Liver (tissue), 3 donors: ENCODE measurements at regions not wholly inside any gene's neighbourhood (a gene's known extent, or its start where the extent isn't known, plus 50 kb on each side); places are given as distances from the start of the nearest gene placed in this dataset.

ENCODE experiments used
- CTCF ChIP-seq: fragments of 150-350 bp; IDR thresholded peaks from 2 replicates; pipeline ENCODE4 v1.5.1; 2017; ENCODE audit warnings: improper control_type of control experiment, low read depth, low read length; ENCODE audit not compliant: missing input control
- EGR1 ChIP-seq, 2 donors: IDR thresholded peaks; 2 replicates each; pipeline ENCODE4 v1.6.1; 2016 to 2018; ENCODE audit warnings: antibody characterized with exemption in 2 of 2, low read depth in 2 of 2
- GABPA ChIP-seq, 2 donors: IDR thresholded peaks in 1 of 2; conservative IDR thresholded peaks in 1 of 2; 2 replicates each; pipeline ENCODE4 v1.6.1; 2016; ENCODE audit warnings: antibody characterized with exemption in 2 of 2, mild to moderate bottlenecking in 1 of 2, moderate library complexity in 1 of 2
- JUND ChIP-seq, 2 donors: IDR thresholded peaks; 2 replicates each; pipeline ENCODE4 v1.6.1; 2016; ENCODE audit warnings: antibody characterized with exemption in 2 of 2
- MAX ChIP-seq: IDR thresholded peaks from 2 replicates; pipeline ENCODE4 v1.6.1; 2016; ENCODE audit warnings: antibody characterized with exemption
- NR2F2 ChIP-seq: IDR thresholded peaks from 2 replicates; pipeline ENCODE4 v1.6.1; 2016; ENCODE audit warnings: antibody characterized with exemption
- RAD21 ChIP-seq, 2 donors: IDR thresholded peaks; 2 replicates each; pipeline ENCODE4 v1.6.1; 2016; ENCODE audit warnings: antibody characterized with exemption in 2 of 2, mild to moderate bottlenecking in 2 of 2
- REST ChIP-seq: IDR thresholded peaks from 2 replicates; pipeline ENCODE4 v1.6.1; 2016; ENCODE audit warnings: antibody characterized with exemption, mild to moderate bottlenecking
- RXRA ChIP-seq, 2 donors: IDR thresholded peaks; 2 replicates each; pipeline ENCODE4 v1.6.1; 2017 to 2018; ENCODE audit warnings: antibody characterized with exemption in 2 of 2, mild to moderate bottlenecking in 1 of 2
- SP1 ChIP-seq: IDR thresholded peaks from 2 replicates; pipeline ENCODE4 v1.6.1; 2018; ENCODE audit warnings: antibody characterized with exemption, mild to moderate bottlenecking
- TAF1 ChIP-seq: conservative IDR thresholded peaks from 2 replicates; pipeline ENCODE4 v1.6.1; 2016; ENCODE audit warnings: antibody characterized with exemption, mild to moderate bottlenecking
- YY1 ChIP-seq: IDR thresholded peaks from 2 replicates; pipeline ENCODE4 v1.6.1; 2016; ENCODE audit warnings: antibody characterized with exemption, mild to moderate bottlenecking
- ZBTB33 ChIP-seq: IDR thresholded peaks from 2 replicates; pipeline ENCODE4 v1.6.1; 2016; ENCODE audit warnings: antibody characterized with exemption
- donor health status: healthy.
- donor health status: healthy.

- TF ChIP-seq REST, result no peak
- no peak for TF ChIP-seq CTCF
- TF ChIP-seq GABPA (IDR thresholded peaks at IDR 0.05 in 1 of 2, conservative IDR thresholded peaks at IDR 0.05 in 1 of 2), result no peak
- TF ChIP-seq RXRA (IDR thresholded peaks at IDR 0.05), result no peak
- no peak for TF ChIP-seq NR2F2
- no peak for TF ChIP-seq SP1
- TF ChIP-seq TAF1, result no peak
- no peak for TF ChIP-seq RAD21 (IDR thresholded peaks at IDR 0.05)
- TF ChIP-seq EGR1 (IDR thresholded peaks at IDR 0.05; ENCODE audit: low read depth in 2 of 2), result no peak
- TF ChIP-seq YY1, result no peak
- TF ChIP-seq ZBTB33, result no peak
- no peak for TF ChIP-seq MAX
- TF ChIP-seq JUND (IDR thresholded peaks at IDR 0.05), result no peak
Observed at GRCh38 chr20:48015943-48016723, 230.9 kb upstream of the SULF2 start.
